Pancreas (tissue), 10 donors: ENCODE measurements at regions not wholly inside any gene's neighbourhood (a gene's known extent, or its start where the extent isn't known, plus 50 kb on each side); places are given as distances from the start of the nearest gene placed in this dataset.

Experiments used
- ATAC-seq, 4 donors: fragments of 200-7000 bp; cut with Tn5 transposase; one replicate each; pipeline versions ENCODE4 v1.8.0 to v1.9.1; 2020; ENCODE audit warnings: mild to moderate bottlenecking in 4 of 4, moderate library complexity in 4 of 4
- DNase-seq, 6 donors: peaks; one replicate each; pipeline ENCODE4 v3.0.0-alpha.2; 2020
- FAIRE-seq: peaks from 2 replicates; lab custom pipeline; 2012; peaks lifted over from hg19 to GRCh38; lab: Jason Lieb, UNC
- H3K27ac ChIP-seq, 4 donors: fragments of 200-600 bp; sonication (generic); 1 replicate in 3 of 4; 2 replicates in 1 of 4; pipeline versions ENCODE4 v1.5.0 to v1.8.0; 2020
- H3K27me3 ChIP-seq, 4 donors: fragments of 200-600 bp; one replicate each; pipeline ENCODE4 v1.8.0; 2021
- H3K36me3 ChIP-seq, 3 donors: fragments of 200-600 bp; sonication (generic) in 1 of 3; one replicate each; pipeline versions ENCODE4 v1.5.0 to v1.8.0; 2020 to 2021
- H3K4me1 ChIP-seq, 3 donors: fragments of 200-600 bp; one replicate each; pipeline ENCODE4 v1.8.0; 2021
- H3K4me3 ChIP-seq, 4 donors: fragments of 200-600 bp; sonication (generic) in 2 of 4; one replicate each; pipeline versions ENCODE4 v1.5.0 to v1.8.0; 2020 to 2021
- H3K9me3 ChIP-seq, 4 donors: fragments of 200-600 bp; one replicate each; pipeline ENCODE4 v1.8.0; 2021
- WGBS, 2 donors: extraction: QIAGEN DNeasy Blood & Tissue Kit; methylation state at CpG; one replicate each; pipeline ENCODE4 v1.1.7; 2013; 5-methylcytosine and 5-hydroxymethylcytosine counted together
- intact Hi-C, 3 donors: fragments of 100-400 bp; cut with DNase I; formaldehyde crosslinking; loops; one replicate each; pipeline versions ENCODE4 v1.11.1 to v1.14.2; 2022
- TF ChIP-seq, protein P1 (sequence below), 4 donors: fragments of 200-600 bp; sonication (generic) in 3 of 4; IDR thresholded peaks; one replicate each; pipeline versions ENCODE4 v1.5.0 to v1.8.0; 2021; ENCODE audit warnings: antibody characterized with exemption in 4 of 4
- donor health status: healthy with polysubstance abuse.
- donor health status: DM: no; HTN: no; CAD: no; lungs with moderate emphysema.
- donor health status: DM: no; HTN: no; CAD: no.
- donor health status: control.
- donor health status: control.
- donor health status: Bipolar disorder and iron deficiency.
- donor health status: DM: yes; HTN: yes; CAD: no.
- donor health status: DM: no; HTN: no; CAD: no.
- donor health status: DM: no; HTN: no; CAD: no.
- donor health status: DM: yes; HTN: yes; CAD: no.

GRCh38 chr17:51402899-51403298 is 142.6 kb downstream of the UTP18 start:
- 95 to 97% methylated on average over 1 of the region's 1 CpG for WGBS, 2 donors
- Histone ChIP-seq H3K4me1 (no peaks in the 10 kb centered on the region), H3K36me3 (no peaks in the 10 kb centered on the region), H3K27me3 (no peaks in the 10 kb centered on the region), H3K27ac (no peak overlapping the region), H3K9me3 (no peaks in the 10 kb centered on the region), H3K4me3 (no peak overlapping the region)
- TF ChIP-seq, protein P1, sequence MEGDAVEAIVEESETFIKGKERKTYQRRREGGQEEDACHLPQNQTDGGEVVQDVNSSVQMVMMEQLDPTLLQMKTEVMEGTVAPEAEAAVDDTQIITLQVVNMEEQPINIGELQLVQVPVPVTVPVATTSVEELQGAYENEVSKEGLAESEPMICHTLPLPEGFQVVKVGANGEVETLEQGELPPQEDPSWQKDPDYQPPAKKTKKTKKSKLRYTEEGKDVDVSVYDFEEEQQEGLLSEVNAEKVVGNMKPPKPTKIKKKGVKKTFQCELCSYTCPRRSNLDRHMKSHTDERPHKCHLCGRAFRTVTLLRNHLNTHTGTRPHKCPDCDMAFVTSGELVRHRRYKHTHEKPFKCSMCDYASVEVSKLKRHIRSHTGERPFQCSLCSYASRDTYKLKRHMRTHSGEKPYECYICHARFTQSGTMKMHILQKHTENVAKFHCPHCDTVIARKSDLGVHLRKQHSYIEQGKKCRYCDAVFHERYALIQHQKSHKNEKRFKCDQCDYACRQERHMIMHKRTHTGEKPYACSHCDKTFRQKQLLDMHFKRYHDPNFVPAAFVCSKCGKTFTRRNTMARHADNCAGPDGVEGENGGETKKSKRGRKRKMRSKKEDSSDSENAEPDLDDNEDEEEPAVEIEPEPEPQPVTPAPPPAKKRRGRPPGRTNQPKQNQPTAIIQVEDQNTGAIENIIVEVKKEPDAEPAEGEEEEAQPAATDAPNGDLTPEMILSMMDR (IDR thresholded peaks at IDR 0.05), result no peak
- intact Hi-C loops, result no loop called here
- FAIRE-seq, result no peak
- DNase-seq, result no peak
- no peak for ATAC-seq

GRCh38 chr17:51407576-51407975 is 147.2 kb downstream of the UTP18 start:
- peaks cover 0 to 16% (median 0%) of the 10 kb centered on the region in 4 donors for H3K27me3 ChIP-seq
- no peaks in the 10 kb centered on the region for H3K36me3 ChIP-seq
- H3K4me1 ChIP-seq, result no peaks in the 10 kb centered on the region
- H3K4me3 ChIP-seq, result no peak overlapping the region
- ATAC-seq (no peak), FAIRE-seq (no peak), DNase-seq (no peak)
- intact Hi-C loops, result no loop called here
- 93% methylated on average over 5 of the region's 5 CpGs for WGBS, 2 donors
- TF ChIP-seq, protein P1 (IDR thresholded peaks at IDR 0.05), result no peak
- no peaks in the 10 kb centered on the region for H3K9me3 ChIP-seq
- H3K27ac ChIP-seq, result no peak overlapping the region

DNA sequence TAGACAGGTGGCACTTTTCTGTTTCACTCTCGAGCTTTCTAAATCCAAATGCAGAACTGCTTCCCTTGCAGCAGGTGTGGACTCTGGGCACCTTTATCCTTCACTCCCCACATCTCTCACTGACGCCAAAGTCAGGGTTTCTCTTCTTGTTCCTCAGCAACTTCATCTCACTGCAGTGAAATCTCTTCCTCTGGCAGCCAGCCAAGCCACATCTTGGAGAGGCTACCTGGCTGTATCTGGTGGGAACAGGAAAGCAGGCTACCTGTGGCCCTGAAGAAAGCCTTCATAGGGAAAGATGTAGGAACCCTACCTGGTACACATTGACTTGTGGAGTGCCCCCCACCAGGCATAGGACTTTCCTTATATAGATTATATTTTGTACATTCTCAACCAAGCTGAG is 159.1 kb downstream of the UTP18 start:
- 28 to 60% methylated on average over 2 of the region's 2 CpGs for WGBS, 2 donors
- Histone ChIP-seq H3K4me3 (no peak overlapping the region), H3K36me3 (no peaks in the 10 kb centered on the region), H3K4me1 (no peaks in the 10 kb centered on the region), H3K27ac (no peak overlapping the region), H3K9me3 (no peaks in the 10 kb centered on the region), H3K27me3 (peaks cover 0 to 5% (median 1%) of the 10 kb centered on the region in 4 donors)
- TF ChIP-seq, protein P1 (IDR thresholded peaks at IDR 0.05), result no peak
- FAIRE-seq, result no peak
- no peak for ATAC-seq
- intact Hi-C loops, result no loop called here
- DNase-seq, result no peak

- Histone ChIP-seq H3K36me3 (no peaks in the 10 kb centered on the region), H3K9me3 (no peaks in the 10 kb centered on the region), H3K27ac (no peak overlapping the region), H3K27me3 (peaks cover 0 to 5% (median 1%) of the 10 kb centered on the region in 4 donors), H3K4me3 (no peak overlapping the region), H3K4me1 (no peaks in the 10 kb centered on the region)
- FAIRE-seq, result no peak
- no peak for ATAC-seq
- intact Hi-C loops, result no loop called here
- 78 to 86% methylated on average over 3 of the region's 3 CpGs for WGBS, 2 donors
- TF ChIP-seq, protein P1 (IDR thresholded peaks at IDR 0.05), result no peak
- no peak for DNase-seq
Measured at GRCh38 chr17:51421525-51421924, 161.2 kb downstream of the UTP18 start.

DNA sequence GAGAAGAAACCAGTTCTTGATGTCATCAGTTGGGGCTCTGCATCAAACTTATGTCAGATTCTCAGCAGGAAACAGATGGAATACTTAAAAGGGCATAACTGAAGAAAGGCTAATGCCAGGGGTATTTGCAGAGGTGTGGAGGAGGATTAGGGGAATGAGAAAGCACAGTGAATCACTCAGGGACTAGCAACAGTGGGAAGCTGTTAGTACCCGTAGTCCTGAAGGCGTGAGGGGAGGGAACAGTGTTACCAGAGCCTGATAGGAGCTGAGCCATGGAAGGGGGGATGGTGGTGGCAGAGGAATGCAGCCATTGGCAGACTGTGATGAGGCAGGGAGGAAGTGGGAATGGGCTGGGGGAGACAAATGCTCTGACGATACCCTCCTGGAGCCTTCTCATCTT is 162.3 kb downstream of the UTP18 start:
- no peaks in the 10 kb centered on the region for H3K9me3 ChIP-seq

More for the DNA sequence above, 162.3 kb downstream of the UTP18 start:
- H3K27me3 ChIP-seq, result peaks cover 0 to 5% (median 1%) of the 10 kb centered on the region in 4 donors
- H3K4me3 ChIP-seq, result no peak overlapping the region
- ATAC-seq (no peak), FAIRE-seq (no peak), DNase-seq (no peak)
- TF ChIP-seq, protein P1 (IDR thresholded peaks at IDR 0.05), result no peak
- no peaks in the 10 kb centered on the region for H3K4me1 ChIP-seq
- H3K36me3 ChIP-seq, result no peaks in the 10 kb centered on the region
- WGBS, 2 donors, result 55 to 70% methylated on average over 3 of the region's 3 CpGs
- no peak overlapping the region for H3K27ac ChIP-seq
- intact Hi-C loops, result no loop called here
